GM20431 (cell line): ENCODE measurements at regions not wholly inside any gene's neighbourhood (a gene's known extent, or its start where the extent isn't known, plus 50 kb on each side); places are given as distances from the start of the nearest gene placed in this dataset.
"Not testable (repeated sequence)": the region's sequence is repeated elsewhere in the genome, so short reads cannot be mapped to it uniquely, and the experiment has no call there.

Experiments
- in situ Hi-C: fragments of 300-500 bp; cut with MseI, MboI; formaldehyde crosslinking; loops from one replicate; pipeline ENCODE4 v1.15.0; 2020; ENCODE audit warnings: low sequenced_read_pairs; ENCODE audit not compliant: unreplicated experiment

DNA sequence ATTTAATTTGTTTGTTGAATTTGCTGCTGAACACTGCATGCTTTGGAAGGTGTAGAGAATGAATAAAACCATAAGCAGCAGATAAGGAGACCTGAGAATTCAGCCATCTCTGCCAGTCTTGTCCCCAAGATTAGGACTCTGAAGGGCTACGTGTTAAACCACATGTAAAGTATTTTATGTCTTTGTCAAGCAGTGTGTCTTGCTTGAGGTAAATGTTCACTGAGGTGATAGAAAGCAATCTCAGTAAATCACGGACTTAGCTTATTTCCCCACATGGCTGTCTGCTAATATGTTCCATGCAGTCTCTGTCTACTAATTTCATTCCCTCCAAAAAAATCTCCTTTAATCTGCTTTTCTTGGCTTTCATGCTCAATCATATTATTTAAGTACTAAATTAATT, 467.1 kb downstream of the RAP2B start:
- in situ Hi-C loops = no loop called here

DNA sequence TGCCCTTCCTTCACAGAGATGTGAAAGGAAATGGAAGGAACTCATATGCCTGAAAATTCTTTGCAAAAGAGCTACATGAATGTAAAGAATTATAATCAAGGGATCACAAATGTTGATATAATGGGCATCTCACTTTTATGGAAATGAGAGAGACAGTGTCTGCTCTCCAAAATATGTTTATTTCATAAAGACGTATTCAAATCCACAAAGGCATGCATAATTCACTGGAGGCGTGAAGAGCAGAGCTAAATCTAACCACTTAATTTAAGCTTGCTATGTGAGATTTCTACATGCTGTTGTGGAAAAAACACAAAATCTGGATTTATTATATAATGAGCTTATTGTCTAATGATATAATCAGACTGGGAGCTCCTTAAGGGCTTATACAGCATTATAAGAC, 469.1 kb downstream of the RAP2B start:
- in situ Hi-C loops = no loop called here

DNA sequence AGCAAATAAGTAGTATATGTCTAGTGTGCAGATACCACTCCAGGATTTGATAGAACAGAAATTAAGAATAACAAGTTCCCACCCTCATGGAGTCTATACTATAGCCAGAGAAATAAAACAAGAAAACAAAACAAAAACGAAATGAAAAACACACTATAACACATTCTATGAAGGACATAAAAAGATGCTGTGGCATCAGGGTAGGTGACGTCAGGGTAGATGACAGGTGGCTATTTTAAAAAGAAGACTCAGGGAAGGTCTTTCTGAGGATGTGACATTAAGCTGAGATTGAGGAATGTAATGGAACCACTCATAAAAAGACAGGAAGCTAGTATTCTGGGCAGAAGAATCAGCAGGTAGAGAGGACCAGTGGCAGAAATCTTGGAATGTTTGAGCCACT, 469.6 kb downstream of the RAP2B start:
- in situ Hi-C loops = no loop called here

DNA sequence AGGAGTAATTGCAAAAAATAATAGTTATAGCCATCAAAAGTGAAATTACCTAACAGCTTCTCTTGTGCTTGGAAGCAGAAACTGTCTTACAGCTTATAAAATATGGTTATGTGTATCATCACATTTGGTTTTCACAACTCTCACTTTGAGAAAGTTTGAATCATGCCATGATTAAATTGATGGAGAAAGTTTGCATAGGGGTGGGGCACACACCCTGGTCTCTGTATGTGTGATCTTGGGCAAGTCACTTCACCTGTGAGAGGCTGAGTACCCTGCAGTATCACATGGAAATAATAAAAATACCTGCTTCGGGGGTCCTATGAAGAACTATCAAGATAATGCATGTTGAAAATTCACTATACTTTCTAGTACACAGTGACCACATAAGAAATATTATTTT, 471.4 kb downstream of the RAP2B start:
- in situ Hi-C loops = no loop called here

DNA sequence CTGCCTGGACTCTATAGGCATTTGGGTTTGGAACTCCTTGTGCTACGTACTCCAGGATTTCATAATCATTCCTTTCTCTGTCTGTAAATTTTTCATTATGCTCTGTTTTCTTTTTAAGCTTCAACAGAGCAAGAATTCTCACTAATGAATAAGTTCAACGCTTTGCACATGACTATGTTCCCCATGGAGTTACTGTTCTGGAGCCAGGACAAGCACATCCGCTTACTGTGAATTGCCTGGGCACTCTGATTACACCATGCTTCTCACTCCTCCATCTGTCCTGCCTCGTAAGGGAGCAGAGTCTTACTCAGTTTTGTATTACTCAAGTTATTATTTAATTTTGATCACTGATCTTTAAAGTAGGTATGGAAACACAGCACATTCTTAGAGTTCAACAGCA, 472.7 kb downstream of the RAP2B start:
- in situ Hi-C loops = no loop called here

DNA sequence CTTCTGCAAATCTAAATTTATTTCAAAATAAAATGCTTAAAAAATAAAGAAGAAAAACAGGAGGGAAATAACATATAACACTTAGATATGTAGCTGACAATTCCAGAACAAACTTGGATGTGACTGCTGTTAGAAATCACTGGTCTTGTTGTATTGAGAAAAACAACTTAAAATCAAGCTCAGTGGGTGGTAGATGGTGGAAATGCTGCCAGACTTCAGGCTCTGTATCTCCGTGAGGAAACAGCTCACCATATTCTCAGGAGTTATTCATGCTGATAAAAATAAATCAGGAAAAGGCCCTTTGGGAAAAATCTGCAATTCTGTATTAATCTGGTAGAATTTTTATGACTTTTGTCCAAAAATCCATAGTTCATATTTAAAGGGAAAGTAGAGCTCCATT, 477.6 kb downstream of the RAP2B start:
- in situ Hi-C loops = no loop called here

DNA sequence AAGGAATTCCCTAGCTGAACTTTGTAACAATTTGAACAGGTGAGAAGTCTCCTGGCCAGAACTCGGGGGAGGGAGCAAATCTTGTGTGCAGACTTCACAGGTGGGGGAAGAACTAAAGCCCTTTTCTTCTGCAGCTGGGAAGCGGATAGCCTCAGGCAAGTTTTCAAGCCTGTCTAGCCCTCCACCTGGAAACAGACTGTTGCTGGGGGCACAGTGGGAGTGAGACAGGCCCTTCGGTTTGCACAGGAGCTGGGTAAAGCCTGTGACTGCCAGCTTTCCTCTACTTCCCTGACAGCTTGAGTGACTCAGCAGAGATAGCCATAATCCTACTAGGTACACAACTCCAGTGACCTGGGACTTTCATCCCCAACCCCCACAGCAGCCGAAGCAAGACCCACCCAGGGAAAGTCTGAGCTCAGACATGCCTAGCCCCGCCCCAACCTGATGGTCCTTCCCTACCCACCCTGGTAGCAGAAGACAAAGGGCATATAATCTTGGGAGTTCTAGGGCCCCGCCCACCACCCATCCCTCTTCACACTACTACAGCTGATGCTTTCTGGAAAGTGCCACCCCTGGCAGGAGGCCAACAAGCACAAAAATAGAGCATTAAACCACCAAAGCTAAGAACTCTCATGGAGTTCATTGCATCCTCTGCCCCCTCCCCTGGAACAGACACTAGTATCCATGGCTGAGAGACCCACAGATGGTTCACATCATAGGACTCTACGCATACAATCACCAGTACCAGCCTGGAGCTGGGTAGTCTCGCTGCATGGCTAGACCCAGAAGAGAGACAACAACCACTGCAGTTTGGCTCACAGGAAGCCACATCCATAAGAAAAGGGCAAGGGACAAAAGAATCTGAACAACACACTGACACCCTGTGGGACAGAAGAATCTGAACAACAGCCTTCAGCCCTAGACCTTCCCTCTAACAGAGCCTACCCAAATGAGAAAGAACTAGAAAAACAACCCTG, 479.0 kb downstream of the RAP2B start:
- in situ Hi-C loops = no loop called here

DNA sequence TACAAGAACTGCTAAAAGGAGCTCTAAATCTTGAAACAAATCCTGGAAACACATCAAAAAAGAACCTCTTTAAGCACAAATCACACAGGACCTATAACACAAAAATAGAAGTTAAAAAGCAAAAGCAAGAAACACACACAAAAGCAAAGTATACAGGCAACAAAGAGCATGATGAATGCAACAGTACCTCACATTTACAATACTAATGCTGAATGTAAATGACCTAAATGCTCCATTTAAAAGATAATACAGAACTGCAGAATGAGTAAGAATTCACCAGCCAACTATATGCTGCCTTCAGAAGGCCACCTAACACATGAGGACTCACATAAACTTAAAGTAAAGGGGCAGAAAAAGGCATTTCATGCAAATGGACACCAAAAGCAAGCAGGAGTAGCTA, 478.6 kb upstream of the ARHGEF26 start:
- in situ Hi-C loops = not testable (repeated sequence)

DNA sequence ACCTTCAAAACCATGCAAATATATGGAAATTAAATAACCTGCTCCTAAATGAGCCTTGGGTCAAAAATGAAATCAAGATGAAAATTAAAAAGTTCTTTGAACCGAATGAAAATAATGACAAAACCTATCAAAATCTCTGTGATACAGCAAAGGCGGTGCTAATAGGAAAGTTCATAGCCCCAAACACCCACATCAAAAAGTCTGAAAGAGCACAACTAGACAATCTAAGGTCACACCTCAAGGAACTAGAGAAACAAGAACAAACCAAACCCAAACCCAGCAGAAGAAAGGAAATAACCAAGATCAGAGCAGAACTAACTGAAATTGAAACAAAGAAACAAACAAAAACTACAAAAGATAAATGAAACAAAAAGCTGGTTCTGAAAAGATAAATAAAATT, 477.7 kb upstream of the ARHGEF26 start:
- in situ Hi-C loops = not testable (repeated sequence)

DNA sequence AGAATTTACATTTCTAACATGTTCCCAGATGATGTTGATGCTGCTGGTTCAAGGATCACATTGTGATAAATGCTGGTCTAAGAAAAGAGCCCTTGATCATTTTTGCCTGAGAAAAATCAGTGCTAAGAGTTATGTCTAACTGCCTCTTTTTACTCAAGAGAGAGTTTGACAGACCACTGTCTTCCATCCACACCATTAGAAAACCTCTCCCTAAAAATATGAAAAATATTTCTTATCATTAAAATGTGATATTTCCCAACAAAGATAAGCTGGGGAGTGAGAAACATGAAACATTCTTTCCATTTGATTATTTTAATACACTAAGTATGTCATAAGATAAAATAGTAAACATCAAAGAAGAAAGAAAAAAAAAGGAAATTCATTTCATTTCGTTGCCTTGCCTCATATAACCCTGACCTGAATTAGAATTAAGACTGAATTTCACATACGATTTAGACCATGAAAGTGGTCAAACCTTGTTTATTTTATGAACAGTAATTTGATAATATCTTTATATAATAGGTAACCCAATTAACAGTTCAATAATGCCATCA, 471.8 kb upstream of the ARHGEF26 start:
- in situ Hi-C loops = no loop called here

DNA sequence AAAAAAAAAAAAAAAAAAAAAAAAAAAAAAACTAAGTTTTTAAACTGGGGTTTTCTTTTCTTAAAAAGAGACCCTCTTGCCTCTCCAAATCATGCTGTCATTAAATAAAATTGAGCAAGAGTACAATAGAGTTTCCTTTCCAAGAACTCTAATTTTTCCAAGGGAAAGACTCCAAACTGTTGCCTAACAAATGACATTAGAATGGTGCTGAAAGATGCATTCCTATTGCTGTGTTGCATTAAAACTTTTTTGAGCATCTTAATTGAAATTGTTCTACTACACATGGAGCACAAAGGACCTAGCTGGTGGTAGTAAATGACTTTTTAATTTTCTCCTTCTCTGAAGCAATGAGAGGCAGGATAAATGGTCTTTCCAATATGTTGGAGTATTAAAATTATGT, 469.1 kb upstream of the ARHGEF26 start:
- in situ Hi-C loops = no loop called here

DNA sequence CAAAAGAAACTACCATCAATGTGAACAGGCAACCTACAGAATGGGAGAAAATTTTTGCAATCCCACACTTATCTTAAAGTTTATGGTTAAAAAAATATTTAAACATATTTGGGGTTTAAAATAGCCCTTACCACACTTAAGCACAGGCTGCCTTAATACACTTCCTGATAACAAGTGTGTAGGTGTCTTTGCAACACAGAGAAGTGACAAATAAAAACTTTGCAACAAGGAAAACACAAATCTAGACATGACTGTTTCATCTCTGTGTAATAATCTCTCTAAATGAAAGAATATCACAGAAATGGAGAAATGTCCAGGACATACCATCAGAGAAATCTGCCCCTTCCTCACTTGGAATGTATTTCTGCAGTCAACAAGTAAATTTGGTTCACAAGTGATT, 464.1 kb upstream of the ARHGEF26 start:
- in situ Hi-C loops = no loop called here

DNA sequence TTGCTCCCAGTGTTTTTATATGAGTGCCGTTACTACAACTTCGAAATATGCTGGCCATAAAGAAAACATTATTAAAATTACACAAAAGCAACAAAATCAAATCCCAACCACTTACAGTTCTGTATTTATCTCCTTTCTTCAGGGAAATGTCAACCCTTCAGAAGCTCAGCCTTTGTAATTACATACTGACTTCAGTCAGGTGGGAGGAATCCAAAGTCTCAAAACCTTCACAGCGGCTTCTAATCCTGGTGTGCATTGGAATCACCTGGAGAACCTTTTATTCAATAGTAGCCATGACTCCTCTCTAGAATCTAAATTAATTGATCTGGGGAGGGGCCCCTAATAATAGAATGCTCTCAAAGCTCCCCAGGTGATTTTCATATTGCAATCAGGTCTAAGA, 463.7 kb upstream of the ARHGEF26 start:
- in situ Hi-C loops = no loop called here

DNA sequence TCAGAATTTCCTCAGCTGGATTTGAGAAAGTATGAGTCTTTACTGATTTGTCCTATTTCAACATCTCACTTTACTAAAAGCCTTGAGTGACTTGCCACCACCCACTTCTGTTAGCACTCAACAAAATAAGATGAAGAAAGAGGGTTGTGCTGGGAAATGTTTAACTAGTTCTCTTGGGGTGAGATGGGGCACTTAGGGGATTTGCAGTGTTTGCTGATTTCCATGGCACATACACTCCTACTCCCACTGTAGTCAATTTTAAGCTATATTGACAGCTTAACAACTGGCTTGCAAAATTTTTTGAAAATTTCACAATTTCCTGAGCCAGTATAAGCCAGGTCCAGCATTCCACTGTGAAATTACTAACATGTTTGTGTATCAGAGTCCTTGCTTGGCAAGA, 463.1 kb upstream of the ARHGEF26 start:
- in situ Hi-C loops = no loop called here

DNA sequence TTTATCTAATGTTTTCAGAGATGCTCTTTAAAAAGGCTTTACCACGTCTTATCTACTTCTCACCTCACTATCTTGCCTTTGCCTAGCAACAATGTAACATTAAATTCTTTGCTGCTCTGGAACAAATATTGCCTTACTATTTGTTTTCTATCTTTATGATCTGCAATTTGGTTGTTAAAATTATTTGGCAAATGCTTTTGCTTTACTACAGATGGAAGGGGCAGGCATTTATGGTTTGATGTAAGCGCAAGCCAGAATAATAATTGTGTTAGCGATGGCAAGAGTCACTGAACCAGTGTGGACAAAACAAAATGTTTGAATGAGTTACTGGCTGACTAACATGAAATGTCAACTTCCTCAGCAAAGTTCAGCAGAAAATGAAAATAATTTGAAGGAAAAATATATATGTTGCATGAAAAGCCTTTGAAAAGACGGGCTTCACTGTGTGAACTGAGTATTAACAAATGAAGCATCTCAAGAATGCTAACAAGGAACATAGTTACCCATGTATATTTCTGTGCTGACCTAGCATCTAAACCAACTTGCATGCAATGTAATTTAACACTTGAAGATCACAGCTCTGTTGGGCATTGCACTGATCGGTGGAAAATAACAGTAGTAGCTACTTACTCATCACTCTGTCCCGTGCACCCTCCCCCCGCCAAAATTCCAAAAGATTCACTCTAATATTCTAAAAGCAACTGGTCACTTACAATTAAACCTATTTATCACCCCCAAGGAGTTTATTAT, 454.0 kb upstream of the ARHGEF26 start:
- in situ Hi-C loops = no loop called here

DNA sequence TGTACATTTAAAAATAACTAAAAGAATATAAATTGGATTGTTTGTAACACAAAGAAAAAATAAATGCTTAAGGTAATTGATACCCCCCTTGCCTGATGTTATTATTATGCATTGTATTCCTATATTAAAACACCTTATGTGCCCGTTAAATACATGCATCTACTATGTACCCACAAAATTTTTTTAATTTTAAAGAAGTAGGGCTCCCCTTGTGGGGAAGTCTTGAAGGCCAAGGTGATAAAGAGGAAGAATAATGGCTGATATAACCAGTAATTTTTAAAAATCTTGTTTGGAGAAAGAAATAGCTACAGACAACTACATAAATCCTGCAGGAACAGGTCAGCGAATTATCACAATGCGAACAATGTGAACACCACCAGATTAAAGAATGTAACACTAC, 451.7 kb upstream of the ARHGEF26 start:
- in situ Hi-C loops = no loop called here

DNA sequence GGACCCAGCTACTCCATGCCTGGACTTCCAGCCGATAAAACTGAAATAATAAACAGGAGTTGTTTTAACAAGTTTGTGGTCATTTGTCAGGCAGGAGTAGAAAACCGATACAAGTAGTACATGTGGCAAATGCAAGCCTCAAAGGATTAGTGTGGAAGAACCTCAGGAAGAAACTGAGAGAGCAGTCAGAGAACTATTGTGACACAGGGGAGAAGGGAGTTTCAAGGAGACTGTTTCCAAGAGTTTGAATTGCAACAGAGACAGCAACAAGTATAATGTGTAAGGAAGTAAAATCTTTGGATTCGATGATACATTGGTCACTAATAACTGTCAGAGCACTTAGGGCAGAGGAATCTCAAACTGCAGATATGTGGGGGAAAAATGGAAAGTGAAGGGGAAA, 450.6 kb upstream of the ARHGEF26 start:
- in situ Hi-C loops = no loop called here

DNA sequence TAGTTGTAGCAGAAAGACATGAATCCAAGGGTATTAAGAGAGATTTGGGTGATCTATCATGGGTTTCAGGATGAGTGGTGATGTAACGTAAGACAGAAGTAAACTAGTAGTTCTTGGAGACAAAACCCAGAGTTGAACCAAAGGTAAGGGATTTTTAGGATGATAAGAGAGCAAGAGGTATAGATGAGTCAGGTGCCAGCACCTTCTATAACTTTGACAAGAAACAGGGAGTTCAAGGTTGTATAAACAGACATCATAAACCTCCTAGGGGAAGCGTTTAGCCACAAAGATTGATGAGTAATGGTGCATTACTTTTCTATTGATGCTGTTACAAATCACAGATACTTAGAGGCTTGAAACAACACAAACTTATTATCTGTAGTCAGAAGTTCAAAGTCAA, 447.3 kb upstream of the ARHGEF26 start:
- in situ Hi-C loops = no loop called here

DNA sequence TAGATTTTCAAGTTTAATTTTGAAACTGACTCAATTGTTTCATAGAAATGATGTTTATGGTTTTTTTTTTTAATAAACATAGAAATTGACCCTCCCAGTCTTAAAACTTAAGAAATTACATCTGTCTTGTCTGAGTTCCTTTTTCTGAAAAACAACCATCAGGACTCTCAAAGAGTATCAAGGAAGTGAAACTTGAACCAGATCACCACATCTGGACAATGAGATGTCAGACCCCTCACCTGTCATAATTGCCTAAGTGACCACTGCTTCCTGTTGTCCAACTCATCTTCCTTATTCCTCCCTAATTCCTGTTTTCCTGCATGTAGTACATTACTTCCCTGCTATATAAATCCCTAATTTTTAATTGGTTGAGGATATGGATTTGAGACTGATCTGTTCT, 441.5 kb upstream of the ARHGEF26 start:
- in situ Hi-C loops = no loop called here

DNA sequence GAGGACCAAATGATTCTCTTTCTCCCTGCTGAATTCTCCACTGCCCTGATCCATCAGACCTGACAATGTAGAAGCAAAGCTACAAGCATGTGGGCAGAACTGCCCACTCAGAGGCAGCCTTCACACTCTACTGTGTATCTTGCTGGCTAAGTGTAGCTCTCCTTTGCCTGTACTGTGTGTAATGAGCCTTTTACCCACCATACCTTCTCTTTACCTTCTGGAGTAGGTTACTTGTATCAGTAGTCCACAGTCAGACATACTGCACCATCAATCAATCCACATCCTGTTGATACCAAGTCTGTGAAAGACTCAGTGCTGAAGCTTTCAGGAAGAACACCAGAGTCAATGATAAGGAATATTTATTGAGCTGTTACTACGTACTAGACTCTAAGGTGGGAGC, 440.7 kb upstream of the ARHGEF26 start:
- in situ Hi-C loops = no loop called here

DNA sequence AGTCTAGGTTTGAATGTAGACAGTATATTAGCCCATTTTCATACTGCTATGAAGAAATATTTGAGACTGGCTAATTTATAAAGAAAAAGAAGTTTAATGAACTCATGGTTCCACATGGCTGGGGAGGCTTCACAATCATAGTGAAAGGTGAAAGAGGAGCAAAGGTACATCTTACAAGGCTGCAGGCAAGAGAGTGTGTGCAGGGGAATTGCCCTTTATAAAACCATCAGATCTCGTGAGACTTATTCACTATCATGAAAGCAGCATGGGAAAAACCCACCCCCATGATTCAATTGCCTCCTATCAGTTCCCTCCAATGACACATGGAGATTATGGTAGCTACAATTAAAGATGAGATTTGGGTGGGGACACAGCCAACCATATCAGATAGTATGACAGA, 440.1 kb upstream of the ARHGEF26 start:
- in situ Hi-C loops = no loop called here
